Activated effector memory CD4-positive, alpha-beta T cell treated with anti-CD3 and anti-CD28 coated beads, Interleukin-2, amount 50 U/mL, for 16 hours (primary cell): ENCODE measurements at regions not wholly inside any gene's neighbourhood (a gene's known extent, or its start where the extent isn't known, plus 50 kb on each side); places are given as distances from the start of the nearest gene placed in this dataset.

Experiments
- DNase-seq: peaks from one replicate; pipeline ENCODE4 v3.0.0-alpha.2; 2020

- DNase-seq: no peak
These were observed 187.9 kb upstream of the ZEB2 start for GRCh38 chr2:144707736-144708326.

GRCh38 chr2:144706647-144707046, 186.7 kb upstream of the ZEB2 start:
- DNase-seq: no peak

GRCh38 chr2:144705328-144706245, 185.7 kb upstream of the ZEB2 start:
- no peak for DNase-seq

- DNase-seq: no peak
These were observed 184.8 kb upstream of the ZEB2 start for GRCh38 chr2:144704709-144705095.

- no peak for DNase-seq
These were observed 184.2 kb upstream of the ZEB2 start for GRCh38 chr2:144703852-144704708.

- DNase-seq: no peak
These were observed 182.1 kb upstream of the ZEB2 start for GRCh38 chr2:144702051-144702450.

- no peak for DNase-seq
These were observed 181.3 kb upstream of the ZEB2 start for GRCh38 chr2:144701259-144701658.

- no peak for DNase-seq
These were observed 178.2 kb upstream of the ZEB2 start for GRCh38 chr2:144698156-144698555.

GRCh38 chr2:144695657-144696056, 175.7 kb upstream of the ZEB2 start:
- DNase-seq: no peak

- no peak for DNase-seq
These were observed 174.5 kb upstream of the ZEB2 start for GRCh38 chr2:144694456-144694855.

GRCh38 chr2:144693179-144693578, 173.3 kb upstream of the ZEB2 start:
- DNase-seq: no peak

- DNase-seq: no peak
These were observed 172.7 kb upstream of the ZEB2 start for GRCh38 chr2:144692661-144693060.

- DNase-seq: no peak
These were observed 170.9 kb upstream of the ZEB2 start for GRCh38 chr2:144690771-144691170.

GRCh38 chr2:144686518-144687215, 166.7 kb upstream of the ZEB2 start:
- DNase-seq: no peak

- DNase-seq: no peak
These were observed 164.0 kb upstream of the ZEB2 start for GRCh38 chr2:144683966-144684365.

- DNase-seq: no peak
These were observed 163.3 kb upstream of the ZEB2 start for GRCh38 chr2:144683107-144683753.

- DNase-seq: no peak
These were observed 162.3 kb upstream of the ZEB2 start for GRCh38 chr2:144682248-144682647.

GRCh38 chr2:144681389-144681788, 161.5 kb upstream of the ZEB2 start:
- no peak for DNase-seq

- no peak for DNase-seq
These were observed 160.0 kb upstream of the ZEB2 start for GRCh38 chr2:144679942-144680341.

GRCh38 chr2:144678736-144679135, 158.8 kb upstream of the ZEB2 start:
- no peak for DNase-seq

- no peak for DNase-seq
These were observed 155.8 kb upstream of the ZEB2 start for GRCh38 chr2:144675731-144676130.

- no peak for DNase-seq
These were observed 155.4 kb upstream of the ZEB2 start for GRCh38 chr2:144675331-144675730.
